HG02981 (cell line): ENCODE measurements at regions not wholly inside any gene's neighbourhood (a gene's known extent, or its start where the extent isn't known, plus 50 kb on each side); places are given as distances from the start of the nearest gene placed in this dataset.
"Not testable (repeated sequence)": the region's sequence is repeated elsewhere in the genome, so short reads cannot be mapped to it uniquely, and the experiment has no call there.

Experiments
- ATAC-seq: cut with Tn5 transposase; IDR thresholded peaks from one replicate; pipeline ENCODE4 v1.9.1; 2021; ENCODE audit warnings: mild to moderate bottlenecking, moderate library complexity; ENCODE audit not compliant: unreplicated experiment

- no peak for ATAC-seq
Observed at GRCh38 chr1:10938741-10939417, 73.6 kb upstream of the TARDBP start.

- no peak for ATAC-seq
Observed at GRCh38 chr1:10939654-10940450, 72.6 kb upstream of the TARDBP start.

- no peak for ATAC-seq
Observed at GRCh38 chr1:10940451-10940804, 72.0 kb upstream of the TARDBP start.

GRCh38 chr1:10940838-10941237 lies 71.6 kb upstream of the TARDBP start:
- ATAC-seq, result no peak

GRCh38 chr1:10941891-10942541 lies 70.4 kb upstream of the TARDBP start:
- ATAC-seq, result no peak

GRCh38 chr1:10942542-10942912 lies 69.9 kb upstream of the TARDBP start:
- no peak for ATAC-seq

GRCh38 chr1:10943041-10943440 lies 69.4 kb upstream of the TARDBP start:
- ATAC-seq, result no peak

- ATAC-seq, result no peak
Observed at GRCh38 chr1:10943991-10944730, 68.3 kb upstream of the TARDBP start.

GRCh38 chr1:10945991-10946509 lies 66.4 kb upstream of the TARDBP start:
- ATAC-seq, result no peak

GRCh38 chr1:10947181-10947580 lies 65.3 kb upstream of the TARDBP start:
- ATAC-seq, result no peak

- no peak for ATAC-seq
Observed at GRCh38 chr1:10947691-10948462, 64.6 kb upstream of the TARDBP start.

GRCh38 chr1:10948463-10948775 lies 64.0 kb upstream of the TARDBP start:
- ATAC-seq, result no peak

GRCh38 chr1:10950316-10951172 lies 61.9 kb upstream of the TARDBP start:
- ATAC-seq, result no peak

GRCh38 chr1:10951298-10951697 lies 61.2 kb upstream of the TARDBP start:
- not testable (repeated sequence) for ATAC-seq

GRCh38 chr1:10951961-10952360 lies 60.5 kb upstream of the TARDBP start:
- ATAC-seq, result no peak

GRCh38 chr1:10953505-10954193 lies 58.8 kb upstream of the TARDBP start:
- no peak for ATAC-seq

GRCh38 chr1:10957133-10957532 lies 55.3 kb upstream of the TARDBP start:
- no peak for ATAC-seq

- ATAC-seq, result no peak
Observed at GRCh38 chr1:10958614-10959013, 53.8 kb upstream of the TARDBP start.
